HepG2 (cell line): ENCODE measurements at regions not wholly inside any gene's neighbourhood (a gene's known extent, or its start where the extent isn't known, plus 50 kb on each side); places are given as distances from the start of the nearest gene placed in this dataset.

Experiments
- ATAC-seq: fragments of 200-7000 bp; cut with Tn5 transposase; 3 replicates; pipeline ENCODE4 v1.9.1; 2020; ENCODE audit warnings: mild to moderate bottlenecking, moderate library complexity
- BruUV-seq: library from RNA; stranded (reverse); fragments of 400-500 nt; replicated peaks from 2 replicates; lab custom pipeline; 2021; lab: Mats Ljungman, UMichigan
- CTCF ChIA-PET: fragments of 300-600 bp; formaldehyde crosslinking; extraction: SDS; loops from one replicate; lab custom pipeline; 2021; ENCODE audit warnings: low total read pairs, inconsistent platforms, low intra/inter-chr PET ratio; lab: Yijun Ruan, JAX
- POLR2A ChIA-PET: fragments of 350-600 bp; sonication (Branson Sonifier 250); formaldehyde crosslinking; loops from one replicate; lab custom pipeline; 2020; ENCODE audit warnings: antibody characterized with exemption, inconsistent platforms; lab: Yijun Ruan, JAX
- DNase-seq: peaks from one replicate; pipeline ENCODE4 v3.0.0-alpha.2; 2015; ENCODE audit warnings: low spot score
- FAIRE-seq: peaks from 3 replicates; lab custom pipeline; 2011; peaks lifted over from hg19 to GRCh38; lab: Jason Lieb, UNC
- H2AFZ ChIP-seq: one replicate; pipeline ENCODE4 v1.6.1; 2011; ENCODE audit warnings: low read length, inconsistent platforms
- H3K27ac ChIP-seq: fragments of 300-600 bp; 3 replicates; pipeline ENCODE4 v1.8.0; 2011; ENCODE audit warnings: mixed run types, mild to moderate bottlenecking, mixed read lengths, low read length, inconsistent platforms; ENCODE audit not compliant: insufficient read depth; ENCODE audit errors: extremely low read length
- H3K27me3 ChIP-seq, 2 experiments: fragments of 200-600 bp in 1 of 2; 2 replicates in 1 of 2; 3 replicates in 1 of 2; pipeline versions ENCODE4 v1.6.0 to v1.8.0; 2011; ENCODE audit warnings: low read length in 2 of 2, mild to moderate bottlenecking in 2 of 2, moderate library complexity in 2 of 2, inconsistent platforms in 1 of 2; ENCODE audit not compliant: insufficient read depth in 2 of 2, control insufficient read depth in 1 of 2
- H3K36me3 ChIP-seq, 2 experiments: fragments of 200-600 bp in 1 of 2; replicated peaks in 1 of 2; 2 replicates in 1 of 2; 3 replicates in 1 of 2; pipeline versions ENCODE4 v1.5.1 to v1.8.0; 2011; ENCODE audit warnings: low read length in 2 of 2, inconsistent platforms in 1 of 2; ENCODE audit not compliant: insufficient read depth in 2 of 2, control insufficient read depth in 1 of 2
- H3K4me1 ChIP-seq: 2 replicates; pipeline ENCODE4 v1.5.1; 2012; ENCODE audit warnings: low read length, inconsistent platforms; ENCODE audit not compliant: insufficient read depth
- H3K4me2 ChIP-seq: 2 replicates; pipeline ENCODE4 v1.6.0; 2011; ENCODE audit warnings: low read depth, low read length, inconsistent platforms
- H3K4me3 ChIP-seq, 3 experiments: fragments of 200-600 bp in 1 of 3; sonication (generic), shearing (Covaris generic) in 1 of 3; replicated peaks in 1 of 3; 2 replicates each; pipeline ENCODE4 v1.5.1; 2011 to 2016; ENCODE audit warnings: low read length in 3 of 3, inconsistent platforms in 2 of 3, low read depth in 2 of 3, mild to moderate bottlenecking in 2 of 3, control low read depth in 1 of 3, mixed read lengths in 1 of 3; ENCODE audit not compliant: insufficient read depth in 1 of 3
- H3K79me2 ChIP-seq: one replicate; pipeline ENCODE4 v1.6.1; 2011; ENCODE audit warnings: low read length, inconsistent platforms; ENCODE audit not compliant: insufficient read depth
- H3K9ac ChIP-seq: 2 replicates; pipeline ENCODE4 v1.6.0; 2011; ENCODE audit warnings: mild to moderate bottlenecking, low read depth, low read length, inconsistent platforms; ENCODE audit not compliant: insufficient read depth
- H3K9me3 ChIP-seq: 2 replicates; pipeline ENCODE4 v1.5.1; 2012; ENCODE audit warnings: mild to moderate bottlenecking, low read length
- H4K20me1 ChIP-seq: 2 replicates; pipeline ENCODE4 v1.6.0; 2011; ENCODE audit warnings: inconsistent platforms, mild to moderate bottlenecking, low read length, moderate library complexity; ENCODE audit not compliant: insufficient read depth
- RAD21 ChIP-seq: fragments of 450-650 bp; formaldehyde crosslinking; IDR thresholded peaks from 2 replicates; pipeline ENCODE4 v1.5.0; 2020; ENCODE audit warnings: mild to moderate bottlenecking
- SOX5 ChIP-seq: IDR thresholded peaks from 2 replicates; pipeline ENCODE4 v1.6.1; 2016; ENCODE audit warnings: borderline replicate concordance
- TAF15 ChIP-seq: fragments of 200-400 bp; formaldehyde crosslinking; IDR thresholded peaks from one replicate; pipeline ENCODE4 v1.6.1; 2018; ENCODE audit warnings: mild to moderate bottlenecking, low read depth, low read length; ENCODE audit not compliant: poor library complexity, severe bottlenecking
- ZNF350 ChIP-seq: sonication (generic); formaldehyde crosslinking; IDR thresholded peaks from 2 replicates; pipeline ENCODE4 v1.4.0; 2020; ENCODE audit warnings: mild to moderate bottlenecking, low read depth, missing genetic modification reagents, borderline replicate concordance
- ZNF501 ChIP-seq: sonication (generic); formaldehyde crosslinking; IDR thresholded peaks from 2 replicates; pipeline ENCODE4 v1.5.1; 2020; ENCODE audit warnings: mild to moderate bottlenecking, moderate library complexity, missing genetic modification reagents
- ZNF589 ChIP-seq: sonication (generic); formaldehyde crosslinking; conservative IDR thresholded peaks from 2 replicates; pipeline ENCODE4 v1.8.0; 2022; ENCODE audit warnings: mild to moderate bottlenecking, moderate library complexity, missing genetic modification reagents
- ZNF816 ChIP-seq: sonication (generic); formaldehyde crosslinking; IDR thresholded peaks from 2 replicates; pipeline ENCODE4 v1.8.0; 2022; ENCODE audit warnings: missing genetic modification reagents, mild to moderate bottlenecking, borderline replicate concordance
- WGBS: methylation state at CpG from one replicate; pipeline ENCODE4 v1.1.6; 2017; ENCODE audit warnings: low lambda C conversion rate; 5-methylcytosine and 5-hydroxymethylcytosine counted together
- in situ Hi-C: cut with HindIII; loops from 2 replicates; pipeline ENCODE4 v1.10.0; 2017; ENCODE audit warnings: low pct_unique_long_range_greater_than_20kb; ENCODE audit not compliant: extremely low pct_ligation_motif_present
- intact Hi-C: fragments of 100-400 bp; cut with micrococcal nuclease; formaldehyde crosslinking; loops from one replicate; pipeline ENCODE4 v1.10.0; 2022; ENCODE audit not compliant: unreplicated experiment
- TF ChIP-seq, protein P1 (sequence below): IDR thresholded peaks from 2 replicates; pipeline ENCODE4 v1.6.1; 2016; ENCODE audit warnings: low read depth, borderline replicate concordance

- ATAC-seq (no peak), FAIRE-seq (no peak)
- Histone ChIP-seq H3K9me3 (no peaks in the 10 kb centered on the region), H3K36me3 (no peaks in the 10 kb centered on the region), H3K27ac (no peak overlapping the region), H3K9ac (no peak overlapping the region), H2AFZ (no peak overlapping the region)
- CTCF ChIA-PET = no interaction called here
- in situ Hi-C loops = no loop called here
- TF ChIP-seq ZNF589 = no peak
- no peak for TF ChIP-seq ZNF350 (CRISPR knock-in tag)
- TF ChIP-seq, all 625 proteins: peak for 0
- Histone ChIP-seq H3K4me3 (no peak overlapping the region), H3K27me3 (no peaks in the 10 kb centered on the region; a peak in 1 of 5 replicates), H3K79me2 (no peaks in the 10 kb centered on the region), H3K4me1 (no peaks in the 10 kb centered on the region), H4K20me1 (no peaks in the 10 kb centered on the region; the same call in 1 of the 2 replicates), H3K4me2 (no peak overlapping the region)
- POLR2A ChIA-PET = no interaction called here
- WGBS = 0% methylated on average over 1 of the region's 1 CpG
- no peak for DNase-seq
- no TSS peak for BruUV-seq
- intact Hi-C loops = no loop called here
These were observed 93.5 kb upstream of the SOX2 start for GRCh38 chr3:181618260-181618659.

- POLR2A ChIA-PET = no interaction called here
- H2AFZ ChIP-seq = no peak overlapping the region
- CTCF ChIA-PET = no interaction called here
- intact Hi-C loops = no loop called here
- no peaks in the 10 kb centered on the region for H3K79me2 ChIP-seq
- no TSS peak for BruUV-seq
- no peaks in the 10 kb centered on the region for H3K9me3 ChIP-seq
- H3K4me2 ChIP-seq = no peak overlapping the region
- H4K20me1 ChIP-seq = no peaks in the 10 kb centered on the region; the same call in 1 of the 2 replicates
- no peaks in the 10 kb centered on the region for H3K36me3 ChIP-seq
- no peak for DNase-seq
- no peak overlapping the region for H3K4me3 ChIP-seq
- TF ChIP-seq TAF15 = no peak
- TF ChIP-seq ZNF816 (CRISPR knock-in tag) = no peak
- TF ChIP-seq, protein P1, sequence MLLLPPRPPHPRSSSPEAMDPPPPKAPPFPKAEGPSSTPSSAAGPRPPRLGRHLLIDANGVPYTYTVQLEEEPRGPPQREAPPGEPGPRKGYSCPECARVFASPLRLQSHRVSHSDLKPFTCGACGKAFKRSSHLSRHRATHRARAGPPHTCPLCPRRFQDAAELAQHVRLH (CRISPR knock-in tag) = no peak
- TF ChIP-seq RAD21 = no peak
- no peak for TF ChIP-seq ZNF501
- no peak for TF ChIP-seq SOX5 (CRISPR knock-in tag)
- TF ChIP-seq, all 625 proteins: peak for 0
- in situ Hi-C loops = no loop called here
- FAIRE-seq = no peak
- 6% methylated on average over 2 of the region's 2 CpGs for WGBS
- Histone ChIP-seq H3K9ac (no peak overlapping the region), H3K27ac (no peak overlapping the region), H3K4me1 (no peaks in the 10 kb centered on the region), H3K27me3 (no peaks in the 10 kb centered on the region)
- ATAC-seq = no peak
These were observed 95.3 kb upstream of the SOX2 start for GRCh38 chr3:181616088-181617070.
